NCI-H2227 (cell line): ENCODE measurements at regions not wholly inside any gene's neighbourhood (a gene's known extent, or its start where the extent isn't known, plus 50 kb on each side); places are given as distances from the start of the nearest gene placed in this dataset.
"Not testable (repeated sequence)": the region's sequence is repeated elsewhere in the genome, so short reads cannot be mapped to it uniquely, and the experiment has no call there.

Experiments
- DNase-seq: peaks from one replicate; lab custom pipeline; 2025; ENCODE audit not compliant: unreplicated experiment; lab: John Stamatoyannopoulos, UW

DNA sequence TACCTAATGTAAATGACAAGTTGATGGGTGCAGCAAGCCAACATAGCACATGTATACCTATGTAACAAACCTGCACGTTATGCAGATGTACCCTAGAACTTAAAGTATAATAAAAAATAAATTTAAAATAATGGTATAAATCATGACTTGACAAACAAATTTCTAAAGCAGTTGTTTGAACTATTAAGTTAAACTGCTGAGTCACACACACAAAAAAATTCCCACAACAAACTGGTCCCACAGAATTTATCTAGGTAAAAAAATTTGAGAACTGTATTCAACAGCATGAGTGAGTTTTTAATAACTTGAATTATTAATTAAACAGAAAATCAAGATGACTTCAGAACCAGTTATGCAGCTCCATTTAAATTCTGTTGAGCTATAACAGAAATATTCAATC, 186.0 kb upstream of the SOX6 start:
- no peak for DNase-seq

DNA sequence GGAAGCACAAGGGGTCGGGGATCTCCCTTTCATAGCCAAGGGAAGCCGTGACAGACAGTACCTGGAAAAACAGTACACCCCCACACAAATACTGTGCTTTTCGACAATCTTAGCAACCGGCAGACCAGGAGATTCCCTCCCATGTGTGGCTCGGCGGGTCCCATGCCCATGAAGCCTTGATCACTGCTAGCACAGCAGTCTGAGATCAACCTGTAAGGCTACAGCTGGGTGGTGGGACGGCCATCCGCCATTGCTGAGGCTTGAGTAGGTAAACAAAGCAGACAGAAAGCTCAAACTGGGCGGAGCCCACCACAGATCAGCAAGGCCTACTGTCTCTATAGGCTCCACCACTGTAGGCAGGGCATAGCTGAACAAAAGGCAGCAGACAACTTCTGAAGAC, 180.2 kb upstream of the SOX6 start:
- no peak for DNase-seq

DNA sequence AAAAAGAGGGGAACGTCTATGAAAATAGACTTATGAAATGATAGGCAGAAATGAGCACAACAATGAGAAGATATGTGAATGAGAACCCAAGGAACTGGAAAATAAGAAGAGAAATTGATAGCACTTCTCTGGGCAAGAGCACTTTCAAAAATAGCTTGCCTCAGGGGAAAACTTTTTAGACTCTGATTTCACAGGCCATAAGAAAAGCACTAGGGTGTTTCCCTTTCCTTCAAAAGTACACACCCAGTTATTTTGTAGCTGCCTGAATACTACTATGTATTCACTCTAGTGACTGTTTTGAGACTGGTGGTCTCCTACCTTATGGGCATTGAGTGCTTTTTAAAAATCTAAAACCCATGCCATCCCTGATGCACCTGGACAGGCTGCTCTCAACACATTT, 172.3 kb upstream of the SOX6 start:
- DNase-seq: no peak

DNA sequence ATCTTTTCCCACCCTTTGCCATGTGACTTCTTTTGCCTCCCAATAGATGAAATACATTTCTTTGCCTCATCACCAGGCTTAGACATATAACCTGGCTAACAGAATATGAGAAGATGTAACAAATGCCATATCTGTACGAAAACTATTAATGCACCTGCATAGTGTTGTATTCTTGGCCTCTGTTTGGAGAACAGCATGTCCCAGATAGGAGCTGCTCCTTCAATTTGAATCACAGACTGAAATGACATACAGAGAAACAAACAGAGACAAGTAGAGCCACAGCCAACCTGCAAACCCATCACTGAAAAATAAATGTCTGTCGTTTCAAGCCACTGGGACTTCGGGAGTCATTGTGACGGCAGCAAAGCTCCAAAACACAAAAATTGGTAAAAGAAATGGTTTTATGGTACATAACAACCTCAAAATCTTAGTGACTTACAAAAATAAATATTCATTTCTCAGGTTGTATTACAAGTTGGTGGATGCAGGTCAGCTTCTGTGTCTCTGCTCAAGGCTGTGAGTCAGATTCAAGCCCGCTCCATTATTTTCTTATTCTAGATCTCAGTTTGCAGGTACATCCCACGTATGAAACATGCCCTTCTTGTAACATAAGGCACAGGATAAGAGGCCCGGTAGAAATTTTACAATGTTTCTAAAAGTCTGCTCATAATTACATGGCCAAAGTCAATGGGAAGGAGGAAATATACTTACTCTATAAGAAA, 171.3 kb upstream of the SOX6 start:
- no peak for DNase-seq

DNA sequence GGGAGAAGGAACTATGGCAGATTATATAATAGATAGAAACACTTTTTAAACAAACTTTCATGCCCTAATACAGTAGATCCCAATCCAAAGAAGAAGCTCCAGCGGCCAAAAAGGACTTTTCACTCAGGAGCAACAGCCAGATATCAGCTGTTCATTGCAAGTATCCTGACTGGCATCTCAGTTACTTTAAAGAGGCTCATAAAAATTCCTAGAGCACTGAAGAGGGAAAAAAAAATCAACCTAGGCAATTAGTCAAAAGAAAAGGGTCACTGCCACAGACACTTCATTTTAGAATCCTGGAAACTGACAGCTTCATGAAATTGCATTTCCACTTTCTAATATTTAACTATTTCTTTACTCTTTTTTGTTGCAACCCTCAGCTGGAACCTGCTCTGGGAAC, 170.6 kb upstream of the SOX6 start:
- DNase-seq: no peak

DNA sequence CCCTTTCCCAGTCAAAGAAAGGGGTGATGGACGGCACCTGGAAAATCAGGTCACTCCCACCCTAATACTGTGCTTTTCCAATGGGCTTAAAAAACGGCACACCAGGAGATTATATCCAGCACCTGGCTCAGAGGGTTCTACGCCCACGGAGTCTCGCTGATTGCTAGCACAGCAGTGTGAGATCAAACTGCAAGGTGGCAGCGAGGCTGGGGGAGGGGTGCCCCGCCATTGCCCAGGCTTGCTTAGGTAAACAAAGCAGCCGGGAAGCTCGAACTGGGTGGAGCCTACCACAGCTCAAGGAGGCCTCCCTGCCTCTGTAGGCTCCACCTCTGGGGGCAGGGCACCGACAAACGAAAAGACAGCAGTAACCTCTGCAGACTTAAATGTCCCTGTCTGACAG, 164.4 kb upstream of the SOX6 start:
- not testable (repeated sequence) for DNase-seq

DNA sequence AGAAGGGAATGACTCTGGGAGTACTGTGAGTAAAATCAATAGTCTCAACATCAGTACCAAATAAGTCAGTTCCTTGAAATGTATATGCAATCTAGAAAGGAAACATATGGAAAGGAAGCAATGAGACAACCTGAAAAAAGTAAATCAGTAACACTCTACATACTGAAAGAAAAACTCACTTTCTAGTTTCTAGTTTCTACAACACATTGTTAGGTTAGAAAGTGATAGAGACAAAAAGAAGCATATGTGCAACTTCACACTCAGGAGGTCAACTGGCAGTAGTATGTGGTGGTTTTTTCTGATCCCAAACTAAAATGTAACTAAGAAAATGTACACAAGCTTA, 156.5 kb upstream of the SOX6 start:
- no peak for DNase-seq

DNA sequence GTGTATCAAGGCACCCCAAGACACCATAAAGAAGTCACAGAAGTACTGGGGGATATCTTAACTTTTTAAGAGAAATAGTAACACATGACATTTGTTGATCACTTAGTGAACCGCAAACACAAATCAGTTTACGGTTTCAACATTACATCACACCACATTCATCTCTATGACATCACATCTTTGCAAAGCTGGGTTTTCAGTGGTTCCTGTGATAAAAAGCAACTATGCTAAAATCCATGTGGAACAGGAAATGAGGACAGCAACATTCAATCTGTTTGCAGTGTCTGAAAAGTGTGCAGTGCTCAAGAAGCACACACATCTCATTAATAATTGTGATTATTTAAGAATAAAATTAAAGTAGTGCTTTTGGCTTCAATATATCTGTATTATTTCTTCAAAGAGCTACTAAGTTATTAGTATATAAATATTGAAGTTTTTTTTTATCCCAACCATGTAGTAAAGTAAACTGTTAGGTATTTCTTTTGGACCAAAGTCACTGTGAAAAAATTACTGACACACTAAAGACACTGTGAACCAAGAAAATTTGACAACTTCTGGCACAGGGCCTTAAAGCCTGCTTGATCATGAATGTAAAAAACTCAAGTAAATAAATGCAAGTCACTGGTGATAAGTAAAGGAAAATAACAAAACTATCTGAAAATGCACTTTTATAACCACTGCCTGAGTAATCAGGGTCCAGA, 156.0 kb upstream of the SOX6 start:
- DNase-seq: no peak

DNA sequence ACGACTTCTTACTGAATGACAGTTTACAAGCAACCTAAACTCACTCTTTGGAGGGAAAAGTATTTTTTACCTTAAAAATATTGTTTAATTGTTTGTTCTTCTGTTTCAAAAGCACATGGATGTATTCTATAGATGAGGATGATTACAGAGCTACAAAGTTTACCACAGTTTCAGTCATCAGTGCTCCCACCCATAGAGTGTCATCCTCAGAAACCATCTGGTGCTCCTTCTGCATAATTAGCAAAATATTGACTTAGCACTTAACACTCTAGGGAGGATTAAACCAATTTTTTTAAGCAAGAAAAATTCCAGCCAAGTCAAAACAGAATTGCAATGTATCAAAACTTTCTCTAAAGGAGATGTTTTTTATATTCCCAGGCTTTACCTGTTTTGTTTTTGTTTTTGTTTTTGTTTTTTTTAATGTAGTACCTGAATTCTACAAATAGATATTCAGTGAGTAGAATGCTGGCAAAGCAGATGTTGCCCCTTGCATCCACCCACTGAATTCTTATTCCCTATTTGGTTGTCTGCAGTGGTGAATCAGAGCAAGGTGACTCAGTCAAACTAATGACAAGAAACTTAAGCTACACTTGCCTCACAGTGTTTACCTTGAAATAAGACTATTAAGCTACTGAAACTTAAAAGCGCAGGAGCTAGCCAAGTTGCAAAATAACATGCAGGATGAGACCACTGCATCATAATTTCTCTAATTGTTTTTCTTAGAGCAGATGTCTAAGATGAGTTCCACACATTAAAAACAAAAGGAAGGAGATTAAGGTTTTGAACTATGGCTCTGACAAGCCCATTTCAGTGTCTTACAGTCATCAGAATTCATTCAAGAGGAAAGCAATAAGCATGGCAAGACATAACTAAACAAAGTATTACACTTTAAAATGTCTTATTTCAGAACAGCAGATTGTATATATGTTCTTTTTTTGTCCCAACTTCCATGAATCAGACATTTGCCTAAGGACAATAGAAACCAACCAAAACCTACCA, 155.1 kb upstream of the SOX6 start:
- DNase-seq: no peak

DNA sequence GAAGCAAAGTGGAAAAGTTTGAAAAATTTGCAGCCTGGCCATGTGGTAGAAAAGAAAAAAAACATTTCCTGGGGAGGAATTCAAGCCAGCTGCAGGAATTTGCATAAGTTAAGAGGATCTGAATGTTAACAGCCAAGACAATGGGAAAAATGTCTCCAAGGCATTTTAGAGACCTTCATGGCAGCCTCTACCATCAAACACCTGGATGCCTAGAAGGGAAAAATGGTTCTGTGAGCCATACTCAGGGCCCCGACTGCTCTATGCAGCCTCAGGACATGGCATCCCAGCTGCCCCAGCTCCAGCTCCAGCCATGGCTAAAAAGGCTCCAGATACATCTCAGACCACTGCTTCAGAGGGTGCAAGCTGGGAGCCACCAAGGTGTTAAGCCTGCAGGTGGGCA, 149.1 kb upstream of the SOX6 start:
- no peak for DNase-seq

DNA sequence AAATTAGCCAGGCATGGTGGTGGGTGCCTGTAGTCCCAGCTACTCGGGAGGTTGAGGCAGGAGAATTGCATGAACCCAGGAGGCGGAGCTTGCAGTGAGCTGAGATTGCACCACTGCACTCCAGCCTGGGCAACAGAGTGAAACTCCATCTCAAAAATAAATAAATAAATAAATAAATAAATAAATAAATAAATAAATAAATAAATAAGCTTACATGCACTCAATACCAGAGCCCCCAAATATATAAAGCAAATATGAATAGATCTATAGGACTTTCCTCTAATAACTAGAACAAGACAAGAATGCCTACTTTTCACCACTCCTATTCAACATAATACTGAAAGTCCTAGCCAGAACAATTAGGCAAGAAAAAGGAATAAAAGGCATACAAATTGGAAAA, 147.5 kb upstream of the SOX6 start:
- DNase-seq: not testable (repeated sequence)

DNA sequence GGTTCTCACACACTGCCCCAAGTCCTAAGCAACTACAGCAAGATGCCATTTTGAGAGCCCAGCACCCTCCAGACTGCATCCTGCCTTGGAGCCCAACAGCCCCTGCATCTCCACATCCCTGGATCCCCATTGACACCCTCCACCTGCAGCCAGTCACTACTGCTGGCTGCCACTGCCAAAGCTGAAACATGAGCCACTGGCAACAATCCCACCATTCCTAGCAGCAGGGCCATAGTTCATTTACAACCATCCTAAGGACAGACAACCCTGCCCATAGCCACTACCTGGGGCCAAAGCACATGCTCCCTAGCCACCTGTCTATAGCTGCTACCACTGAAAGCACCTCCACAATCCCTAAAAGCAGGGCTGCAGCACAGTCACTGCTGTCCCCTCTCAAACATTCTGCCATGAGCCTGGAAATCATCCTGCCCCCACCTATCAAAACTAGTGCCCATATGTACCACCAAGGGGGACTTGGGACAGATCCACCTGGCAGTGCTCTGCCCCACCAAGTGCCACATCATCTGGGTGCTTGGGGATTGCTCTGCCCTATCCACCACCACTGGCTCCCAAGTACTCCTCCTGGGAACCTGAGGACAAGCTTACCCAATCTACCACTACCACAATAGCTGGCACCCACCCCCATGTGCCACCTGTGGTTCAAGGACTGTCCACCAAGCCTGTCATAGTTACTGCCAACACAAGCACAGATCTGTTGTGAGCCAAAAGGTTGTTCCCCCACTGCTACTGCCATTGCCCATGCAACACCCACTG, 138.8 kb upstream of the SOX6 start:
- DNase-seq: no peak

DNA sequence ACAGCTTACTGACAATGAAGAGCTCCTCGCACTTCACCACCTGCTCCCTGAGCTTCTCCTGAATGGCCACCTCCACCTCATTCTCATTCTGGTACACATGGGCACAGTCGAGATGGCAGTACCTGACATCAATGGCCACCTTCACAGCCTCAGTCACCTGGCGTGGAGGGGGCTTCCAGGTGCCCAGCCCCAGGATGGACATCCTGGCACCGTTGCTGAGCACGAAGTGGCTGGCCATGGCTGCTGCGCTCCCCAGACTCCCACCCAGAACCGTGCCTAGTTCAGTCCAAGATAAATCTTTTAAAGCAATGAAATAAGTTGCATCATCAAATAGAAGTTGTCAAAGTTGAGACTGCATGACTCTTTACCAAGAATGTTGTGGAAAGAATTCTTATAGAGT, 128.1 kb upstream of the SOX6 start:
- no peak for DNase-seq

DNA sequence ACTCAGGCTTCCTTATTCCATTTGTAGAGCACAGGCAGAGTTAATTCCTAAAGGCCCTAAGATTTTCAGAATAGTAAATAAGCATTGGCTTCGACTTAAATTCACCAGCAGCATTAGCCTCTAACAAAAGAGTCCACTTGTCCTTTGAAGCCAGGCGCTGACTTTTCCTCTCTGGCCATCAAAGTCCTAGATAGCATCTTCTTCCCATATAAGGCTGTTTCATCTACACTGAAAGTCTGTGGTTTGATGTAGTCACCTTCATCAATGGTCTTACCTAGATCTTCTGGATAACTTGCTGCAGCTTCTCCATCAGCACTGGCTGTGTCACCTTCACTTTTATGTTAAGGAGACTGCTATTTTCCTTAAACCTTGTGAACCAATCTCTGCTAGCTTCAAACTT, 118.3 kb upstream of the SOX6 start:
- no peak for DNase-seq

DNA sequence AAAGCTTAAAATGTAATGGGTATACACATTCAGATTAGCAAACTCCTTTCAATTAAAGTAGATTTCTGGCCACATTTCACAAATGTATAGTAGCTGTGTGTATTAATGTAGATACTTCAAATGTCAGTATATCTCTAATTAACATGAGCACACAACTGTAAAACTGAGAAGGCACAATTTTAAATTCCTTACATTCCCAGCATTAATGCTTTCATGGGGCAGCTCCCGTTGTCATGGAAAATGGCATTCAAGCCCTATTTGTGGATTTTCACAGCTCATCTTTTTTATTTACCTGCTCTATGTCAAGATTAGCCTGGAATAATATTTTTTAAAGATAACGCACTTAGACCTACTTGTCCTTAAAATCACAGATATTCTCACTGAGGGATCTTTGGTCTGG, 113.6 kb upstream of the SOX6 start:
- DNase-seq: no peak

DNA sequence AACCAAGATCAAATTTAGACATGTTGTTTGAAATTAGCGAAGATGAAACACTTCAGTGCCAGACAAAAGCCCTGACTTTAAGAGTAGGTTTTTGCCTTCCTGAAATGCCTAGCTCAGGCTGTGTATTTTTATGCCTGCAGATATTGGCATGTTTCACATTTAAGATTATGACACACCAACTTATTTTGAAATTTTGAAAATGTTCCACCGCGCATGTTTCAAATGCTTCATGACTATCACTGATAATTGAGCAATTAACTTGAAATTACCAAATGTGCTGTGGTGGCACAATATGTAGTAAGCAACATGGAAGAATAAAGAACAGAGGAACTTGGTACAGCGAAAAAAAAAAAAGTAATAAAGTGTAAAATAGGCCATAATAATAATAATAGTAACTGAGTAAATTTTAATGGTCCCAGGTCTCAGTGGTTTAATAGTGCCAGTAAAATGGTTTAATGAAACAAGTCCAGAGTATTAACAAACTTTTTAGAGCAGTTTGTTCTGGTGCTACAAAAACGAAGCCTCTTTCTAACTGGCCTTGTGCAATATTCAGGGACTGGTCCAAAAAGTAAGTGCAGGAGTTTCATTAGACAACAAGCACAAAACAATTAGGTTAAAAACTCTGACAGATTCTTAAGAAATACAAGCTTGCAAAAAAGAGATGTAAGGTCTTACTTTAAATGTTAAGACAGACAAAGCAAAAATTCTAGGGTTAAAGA, 112.5 kb upstream of the SOX6 start:
- DNase-seq: no peak

DNA sequence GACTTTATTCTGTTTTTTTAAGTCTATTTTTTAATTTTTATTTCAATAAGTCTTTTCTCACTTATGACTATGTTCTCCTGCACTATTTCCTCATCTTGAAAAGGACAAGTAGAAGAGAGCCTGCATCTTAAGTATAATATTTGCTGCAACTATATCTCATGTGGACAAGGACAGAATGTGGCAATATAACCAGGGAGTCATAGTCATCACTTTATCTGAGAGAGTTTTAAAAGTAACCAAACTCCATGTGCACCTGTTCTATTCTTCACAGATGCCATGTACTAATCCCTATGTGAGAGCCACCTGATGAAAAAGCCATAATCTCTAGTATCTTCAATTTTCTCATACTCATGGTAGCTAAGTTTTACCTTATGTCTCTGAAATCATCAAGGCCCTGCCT, 104.2 kb upstream of the SOX6 start:
- DNase-seq: no peak

DNA sequence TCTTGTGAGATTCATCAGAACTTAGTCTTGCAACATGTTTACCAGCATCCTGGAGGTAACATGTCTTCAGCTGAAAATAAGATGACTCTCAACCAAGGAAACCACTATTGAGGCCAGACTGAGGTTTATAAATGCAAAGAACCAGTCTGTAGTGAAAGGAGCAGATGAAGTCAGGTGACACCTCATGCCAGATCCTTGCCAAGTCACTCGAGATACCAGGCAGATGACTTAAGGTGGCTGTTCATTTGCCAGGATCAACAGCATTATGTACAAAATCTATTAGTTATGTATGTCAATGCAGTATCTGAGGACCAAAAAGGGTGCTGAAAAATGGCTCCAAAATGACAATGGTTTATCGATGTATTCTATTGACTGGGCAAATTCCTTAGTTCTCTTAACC, 100.0 kb upstream of the SOX6 start:
- DNase-seq: no peak

DNA sequence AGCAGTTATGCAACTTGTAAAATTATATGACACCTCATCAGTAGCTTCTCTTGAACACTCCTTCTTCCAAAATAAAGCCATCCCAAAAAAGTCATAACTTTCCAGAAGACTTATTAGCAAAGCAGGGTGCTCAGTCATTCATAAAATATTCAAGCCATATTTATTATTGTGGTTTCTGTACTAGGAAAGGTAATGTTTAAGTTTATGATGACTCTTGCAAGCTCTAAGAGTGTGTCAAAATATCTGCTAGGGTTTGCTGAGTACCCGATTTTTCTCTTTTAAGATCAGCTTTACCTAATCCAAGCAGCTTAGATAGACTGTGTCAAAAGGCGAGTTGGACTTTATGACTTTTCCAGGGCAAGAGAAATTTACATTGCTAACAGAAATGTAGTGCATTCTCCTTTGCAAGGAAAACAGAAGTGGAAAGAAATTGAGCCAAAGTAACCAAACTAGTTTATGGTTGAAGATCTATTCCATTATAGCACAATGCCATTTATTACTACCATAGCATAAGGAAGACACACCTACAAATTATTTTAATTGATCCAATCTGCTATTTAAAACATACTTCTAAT, 98.0 kb upstream of the SOX6 start:
- DNase-seq: no peak

DNA sequence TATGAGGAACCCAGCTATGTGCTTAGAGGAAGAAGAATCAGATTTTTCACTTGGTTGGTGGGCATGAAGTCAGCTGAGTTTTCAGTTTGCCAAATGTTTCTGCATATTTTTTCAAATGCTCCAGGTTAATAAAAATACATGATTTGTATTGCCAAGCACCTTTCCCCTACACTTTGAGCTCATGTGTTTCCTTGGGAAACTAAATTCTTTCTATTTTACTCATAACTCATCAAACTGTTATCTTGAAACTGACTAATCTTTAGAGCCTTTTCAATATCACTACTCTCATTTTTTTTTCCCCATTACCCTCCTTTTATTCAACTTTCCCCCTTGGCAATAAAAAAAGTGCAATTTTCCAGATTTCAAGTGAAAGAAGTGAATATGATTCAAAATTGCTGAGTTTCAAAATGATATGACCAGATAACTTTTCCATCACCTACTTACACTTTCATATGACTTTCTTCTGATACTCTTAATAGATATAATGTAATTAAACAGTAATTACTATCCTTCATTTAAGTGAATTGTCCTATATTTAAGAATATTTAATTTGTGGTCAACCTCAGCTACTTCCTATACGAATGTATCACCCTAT, 91.9 kb upstream of the SOX6 start:
- no peak for DNase-seq
